ENCODE measurements at regions not wholly inside any gene's neighbourhood (a gene's known extent, or its start where the extent isn't known, plus 50 kb on each side); places are given as distances from the start of the nearest gene placed in this dataset.

DNA sequence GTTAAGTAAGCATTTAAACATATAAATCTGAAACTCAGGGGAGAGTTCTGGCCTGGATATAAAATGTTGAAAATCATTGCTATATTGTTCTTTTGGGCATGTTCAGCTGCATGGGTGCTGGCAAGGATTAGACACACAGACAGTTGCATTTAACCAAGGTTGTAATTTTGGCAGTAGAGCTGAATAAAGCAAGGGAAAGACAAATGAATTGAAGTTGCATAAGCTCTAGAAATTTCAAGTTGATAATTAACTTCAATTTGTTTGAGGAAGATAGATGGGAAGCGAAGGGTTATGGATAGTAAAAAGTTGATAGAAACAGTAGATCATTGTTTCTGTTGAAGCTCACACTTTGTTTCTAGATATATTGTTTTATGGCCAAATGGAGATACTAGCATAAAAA is 97.2 kb upstream of the KCNJ18 start:
- TF ChIP-seq CTCF (IDR thresholded peaks at IDR 0.05): no peak
- TF ChIP-seq POLR2A (IDR thresholded peaks at IDR 0.05): no peak

Data from uterus (tissue), 2 donors.